T-helper 2 cell (primary cell): ENCODE measurements at regions not wholly inside any gene's neighbourhood (a gene's known extent, or its start where the extent isn't known, plus 50 kb on each side); places are given as distances from the start of the nearest gene placed in this dataset.
"Not testable (repeated sequence)": the region's sequence is repeated elsewhere in the genome, so short reads cannot be mapped to it uniquely, and the experiment has no call there.

Experiments
- DNase-seq, 5 experiments: peaks; one replicate each; pipeline versions ENCODE4 v3.0.0 to v3.0.0-alpha.2; 2012 to 2022

DNA sequence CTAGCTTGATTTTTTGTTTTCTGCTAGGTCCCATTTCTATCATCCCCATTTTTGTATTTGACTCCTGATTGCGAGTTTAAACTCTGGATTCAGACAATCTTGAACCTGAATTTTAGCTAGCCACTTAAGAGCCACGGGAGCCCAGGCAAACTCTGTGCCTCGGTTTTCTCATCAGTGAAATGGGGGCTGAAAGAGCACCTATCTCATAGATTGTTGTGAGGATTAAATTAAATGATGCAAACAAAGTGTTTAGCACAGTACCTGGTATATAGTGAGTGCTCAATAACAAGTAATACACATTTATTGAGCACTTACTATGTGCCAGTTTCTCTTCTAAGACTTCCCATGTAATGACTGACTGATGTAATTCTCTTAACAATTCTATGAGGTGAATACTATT, 158.1 kb upstream of the POU3F1 start:
- DNase-seq: no peak

DNA sequence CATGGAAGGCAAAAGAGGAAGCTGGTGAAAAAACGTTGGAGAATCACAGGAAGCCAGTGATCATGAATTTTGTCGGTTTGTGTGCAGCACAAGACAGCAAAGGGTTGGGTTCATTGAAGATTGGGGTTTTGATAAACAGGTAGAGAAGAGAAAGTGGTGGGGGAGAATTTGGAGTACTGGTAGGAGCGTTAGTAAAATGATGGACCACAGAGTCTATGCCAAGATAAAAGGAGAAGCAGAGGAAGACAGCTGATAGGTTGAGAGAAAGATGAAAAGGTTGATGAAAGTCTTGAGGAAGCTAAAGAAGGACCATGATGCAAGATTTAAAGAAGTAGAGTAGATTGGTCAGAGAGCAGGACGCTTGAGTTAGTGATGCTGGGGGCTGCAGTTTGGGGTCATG, 156.8 kb upstream of the POU3F1 start:
- no peak for DNase-seq

- DNase-seq: no peak
Observed at GRCh38 chr1:38201431-38201830, 154.8 kb upstream of the POU3F1 start.

- no peak for DNase-seq
Observed at GRCh38 chr1:38198621-38199020, 152.0 kb upstream of the POU3F1 start.

GRCh38 chr1:38198099-38198498, 151.5 kb upstream of the POU3F1 start:
- DNase-seq: no peak

- no peak for DNase-seq
Observed at GRCh38 chr1:38197312-38198061, 150.9 kb upstream of the POU3F1 start.

- DNase-seq: no peak
Observed at GRCh38 chr1:38194472-38194871, 147.9 kb upstream of the POU3F1 start.

DNA sequence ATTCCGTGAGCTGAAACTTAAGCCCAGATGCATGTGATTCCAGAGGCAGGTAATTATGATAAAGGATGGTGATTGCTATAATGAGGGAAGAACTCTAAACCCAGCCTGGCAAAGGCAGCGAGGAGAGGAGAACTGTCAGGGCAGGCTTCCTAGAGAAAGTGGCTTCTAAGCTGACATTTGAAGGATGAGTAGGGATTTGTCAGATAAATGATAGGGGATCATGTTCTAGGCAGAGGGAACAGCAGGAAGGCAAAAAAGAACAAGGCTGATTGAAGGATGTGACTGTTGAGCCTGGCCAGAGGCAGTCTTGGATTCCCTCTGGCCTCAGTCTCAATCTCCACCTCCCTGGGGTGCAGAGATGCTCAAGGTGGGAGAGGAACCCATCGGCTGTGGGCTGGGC, 146.4 kb upstream of the POU3F1 start:
- DNase-seq: no peak

- no peak for DNase-seq
Observed at GRCh38 chr1:38191461-38191860, 144.9 kb upstream of the POU3F1 start.

- DNase-seq: no peak
Observed at GRCh38 chr1:38190983-38191382, 144.4 kb upstream of the POU3F1 start.

- no peak for DNase-seq
Observed at GRCh38 chr1:38187552-38187951, 141.0 kb upstream of the POU3F1 start.

DNA sequence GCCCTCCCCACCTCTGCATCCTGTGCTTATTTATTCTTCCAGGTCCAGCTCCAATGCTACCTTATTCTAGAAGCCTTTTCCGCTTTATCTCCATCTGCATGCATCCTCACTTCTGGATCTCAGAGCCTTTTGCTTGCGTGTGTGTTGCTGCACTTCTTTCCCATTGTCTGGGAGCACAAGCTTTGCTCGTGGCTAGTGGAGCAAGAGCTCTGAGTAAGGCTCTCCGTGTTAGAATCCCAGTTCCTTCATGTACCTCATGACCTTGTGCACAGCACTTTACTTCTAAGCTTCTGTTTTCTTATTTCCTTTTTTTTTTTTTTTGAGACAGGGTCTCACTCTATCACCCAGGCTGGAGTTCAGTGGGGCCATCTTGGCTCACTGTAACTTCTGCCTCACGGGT, 140.0 kb upstream of the POU3F1 start:
- DNase-seq: no peak

DNA sequence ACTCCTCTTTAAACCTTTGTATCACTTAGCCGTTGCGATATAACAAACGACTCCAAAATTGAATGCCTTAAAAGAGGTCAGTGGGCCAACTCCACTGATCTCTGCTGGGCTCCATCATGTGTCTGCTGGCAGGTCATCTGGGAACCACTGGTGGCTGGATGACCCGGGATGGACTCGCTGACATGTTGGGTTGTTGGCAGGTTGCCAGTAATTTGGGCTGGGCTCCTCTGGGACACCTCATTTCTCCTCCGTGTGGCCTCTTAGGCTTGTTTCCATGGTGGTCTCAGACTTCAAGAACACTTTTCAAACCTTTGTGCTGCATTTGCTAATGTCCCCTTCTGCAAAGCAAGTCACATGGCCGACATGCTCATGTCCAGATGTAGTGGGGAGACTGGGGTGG, 139.3 kb upstream of the POU3F1 start:
- no peak for DNase-seq

DNA sequence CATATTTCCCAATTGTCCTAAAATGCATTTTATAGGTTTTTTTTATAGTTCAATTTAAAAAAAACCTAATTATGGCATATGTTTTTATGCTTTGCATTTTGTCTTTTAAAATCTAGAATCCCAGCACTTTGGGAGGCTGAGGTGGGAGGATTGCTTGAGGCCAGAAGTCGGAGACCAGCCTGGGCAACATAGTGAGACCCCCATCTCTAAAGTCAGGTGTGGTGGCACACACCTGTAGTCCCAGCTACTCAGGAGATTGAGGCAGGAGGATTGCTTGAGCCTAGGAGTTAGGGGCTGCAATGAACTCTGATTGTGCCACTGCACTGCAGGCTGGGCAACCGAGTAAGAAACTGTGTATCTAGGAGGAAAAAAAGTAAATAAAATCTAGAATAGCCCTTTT, 137.2 kb upstream of the POU3F1 start:
- no peak for DNase-seq

- DNase-seq: no peak
Observed at GRCh38 chr1:38183096-38183495, 136.5 kb upstream of the POU3F1 start.

- DNase-seq: not testable (repeated sequence)
Observed at GRCh38 chr1:38180388-38180787, 133.8 kb upstream of the POU3F1 start.

- no peak for DNase-seq
Observed at GRCh38 chr1:38179483-38179882, 132.9 kb upstream of the POU3F1 start.

GRCh38 chr1:38178216-38178615, 131.6 kb upstream of the POU3F1 start:
- no peak for DNase-seq

- DNase-seq: no peak
Observed at GRCh38 chr1:38175121-38175520, 128.5 kb upstream of the POU3F1 start.

GRCh38 chr1:38173848-38174247, 127.3 kb upstream of the POU3F1 start:
- no peak for DNase-seq

DNA sequence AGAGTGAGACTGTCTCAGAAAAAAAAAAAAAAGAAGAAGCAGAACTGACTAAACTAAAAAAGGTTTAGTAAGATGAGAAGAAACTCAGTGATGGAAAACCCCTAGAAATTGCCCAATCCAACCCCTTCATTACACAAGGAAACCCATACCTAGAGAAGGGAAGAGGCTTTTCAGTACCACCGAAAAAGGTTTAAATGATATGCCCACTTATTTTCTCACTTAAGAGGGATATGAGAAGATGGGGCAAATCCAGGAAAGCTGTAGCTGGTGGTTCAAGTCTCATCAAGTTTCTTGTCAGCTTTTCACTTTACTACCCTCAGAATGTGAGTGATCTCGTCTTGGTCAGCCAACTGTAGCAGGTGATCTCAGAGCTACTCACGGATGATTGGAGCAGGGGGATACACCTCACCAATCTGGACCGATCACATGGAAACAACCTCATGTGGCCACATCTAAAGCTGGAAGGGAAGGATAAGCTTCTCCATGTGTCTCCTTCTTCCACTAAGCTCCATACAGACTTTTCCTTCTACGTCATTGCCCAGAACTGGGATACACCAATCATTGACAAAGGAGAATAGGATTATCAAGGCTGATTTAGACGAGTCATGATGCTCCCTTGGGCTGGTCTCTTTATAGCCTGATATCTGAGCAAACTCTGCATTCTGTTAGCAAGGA, 126.7 kb upstream of the POU3F1 start:
- no peak for DNase-seq

GRCh38 chr1:38169121-38169520, 122.5 kb upstream of the POU3F1 start:
- DNase-seq: no peak

GRCh38 chr1:38168365-38168764, 121.8 kb upstream of the POU3F1 start:
- no peak for DNase-seq

DNA sequence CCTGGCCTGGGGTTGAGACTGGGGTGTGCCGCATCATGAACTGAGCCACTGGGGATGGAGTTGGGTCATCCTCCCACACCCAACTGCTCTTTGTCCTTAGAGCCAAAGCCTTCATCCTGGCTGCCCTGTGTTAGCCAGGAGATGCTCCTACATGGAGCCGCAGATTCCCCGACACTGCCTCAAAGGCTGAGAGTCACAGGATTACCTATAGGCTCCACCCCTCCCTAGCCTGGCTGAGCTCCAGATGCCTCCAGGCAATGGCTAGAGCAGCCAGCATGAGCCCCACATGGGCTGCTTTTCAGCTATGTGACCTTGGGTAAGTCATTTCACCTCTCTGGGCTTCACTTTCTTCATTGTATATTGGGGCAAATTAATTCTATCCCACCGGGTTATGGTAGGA, 119.9 kb upstream of the POU3F1 start:
- no peak for DNase-seq
